HG03575 (cell line): ENCODE measurements at regions not wholly inside any gene's neighbourhood (a gene's known extent, or its start where the extent isn't known, plus 50 kb on each side); places are given as distances from the start of the nearest gene placed in this dataset.
"Not testable (repeated sequence)": the region's sequence is repeated elsewhere in the genome, so short reads cannot be mapped to it uniquely, and the experiment has no call there.

Source experiments
- ATAC-seq: cut with Tn5 transposase; IDR thresholded peaks from one replicate; pipeline ENCODE4 v1.9.1; 2021; ENCODE audit not compliant: unreplicated experiment, insufficient number of reproducible peaks, low FRiP score; ENCODE audit errors: extremely low read depth

GRCh38 chr18:39318008-39318407 is 1752.4 kb upstream of the CELF4 start:
- ATAC-seq, result no peak

- ATAC-seq, result no peak
Measured at GRCh38 chr18:39314595-39314994, 1749.0 kb upstream of the CELF4 start.

GRCh38 chr18:39313992-39314391 is 1748.4 kb upstream of the CELF4 start:
- no peak for ATAC-seq

GRCh38 chr18:39311111-39311712 is 1745.6 kb upstream of the CELF4 start:
- ATAC-seq, result no peak

GRCh38 chr18:39308931-39309521 is 1743.4 kb upstream of the CELF4 start:
- not testable (repeated sequence) for ATAC-seq

GRCh38 chr18:39305766-39306165 is 1740.2 kb upstream of the CELF4 start:
- ATAC-seq, result no peak

GRCh38 chr18:39302481-39302880 is 1736.9 kb upstream of the CELF4 start:
- no peak for ATAC-seq

- no peak for ATAC-seq
Measured at GRCh38 chr18:39299152-39299551, 1733.6 kb upstream of the CELF4 start.

- no peak for ATAC-seq
Measured at GRCh38 chr18:39297225-39297624, 1731.6 kb upstream of the CELF4 start.

GRCh38 chr18:39296293-39296888 is 1730.8 kb upstream of the CELF4 start:
- no peak for ATAC-seq

GRCh38 chr18:39276764-39277163 is 1711.2 kb upstream of the CELF4 start:
- ATAC-seq, result no peak

GRCh38 chr18:39274535-39274934 is 1708.9 kb upstream of the CELF4 start:
- no peak for ATAC-seq

GRCh38 chr18:39272230-39272629 is 1706.6 kb upstream of the CELF4 start:
- ATAC-seq, result no peak

- no peak for ATAC-seq
Measured at GRCh38 chr18:39271654-39272053, 1706.1 kb upstream of the CELF4 start.

GRCh38 chr18:39260565-39260964 is 1695.0 kb upstream of the CELF4 start:
- no peak for ATAC-seq

GRCh38 chr18:39259736-39260135 is 1694.1 kb upstream of the CELF4 start:
- no peak for ATAC-seq

- no peak for ATAC-seq
Measured at GRCh38 chr18:39244242-39244641, 1678.6 kb upstream of the CELF4 start.

- ATAC-seq, result no peak
Measured at GRCh38 chr18:39241534-39241933, 1675.9 kb upstream of the CELF4 start.

GRCh38 chr18:39238981-39239660 is 1673.5 kb upstream of the CELF4 start:
- ATAC-seq, result no peak

- ATAC-seq, result no peak
Measured at GRCh38 chr18:39235118-39235719, 1669.6 kb upstream of the CELF4 start.
